ENCODE measurements at regions not wholly inside any gene's neighbourhood (a gene's known extent, or its start where the extent isn't known, plus 50 kb on each side); places are given as distances from the start of the nearest gene placed in this dataset.

GRCh38 chr5:2459251-2459650 lies 292.2 kb downstream of the IRX2 start:
- TF ChIP-seq, protein P1, sequence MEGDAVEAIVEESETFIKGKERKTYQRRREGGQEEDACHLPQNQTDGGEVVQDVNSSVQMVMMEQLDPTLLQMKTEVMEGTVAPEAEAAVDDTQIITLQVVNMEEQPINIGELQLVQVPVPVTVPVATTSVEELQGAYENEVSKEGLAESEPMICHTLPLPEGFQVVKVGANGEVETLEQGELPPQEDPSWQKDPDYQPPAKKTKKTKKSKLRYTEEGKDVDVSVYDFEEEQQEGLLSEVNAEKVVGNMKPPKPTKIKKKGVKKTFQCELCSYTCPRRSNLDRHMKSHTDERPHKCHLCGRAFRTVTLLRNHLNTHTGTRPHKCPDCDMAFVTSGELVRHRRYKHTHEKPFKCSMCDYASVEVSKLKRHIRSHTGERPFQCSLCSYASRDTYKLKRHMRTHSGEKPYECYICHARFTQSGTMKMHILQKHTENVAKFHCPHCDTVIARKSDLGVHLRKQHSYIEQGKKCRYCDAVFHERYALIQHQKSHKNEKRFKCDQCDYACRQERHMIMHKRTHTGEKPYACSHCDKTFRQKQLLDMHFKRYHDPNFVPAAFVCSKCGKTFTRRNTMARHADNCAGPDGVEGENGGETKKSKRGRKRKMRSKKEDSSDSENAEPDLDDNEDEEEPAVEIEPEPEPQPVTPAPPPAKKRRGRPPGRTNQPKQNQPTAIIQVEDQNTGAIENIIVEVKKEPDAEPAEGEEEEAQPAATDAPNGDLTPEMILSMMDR (IDR thresholded peaks at IDR 0.05), result no peak
- TF ChIP-seq POLR2A (IDR thresholded peaks at IDR 0.05), result no peak

Measured in lower leg skin (tissue), 3 donors.